ENCODE measurements at regions not wholly inside any gene's neighbourhood (a gene's known extent, or its start where the extent isn't known, plus 50 kb on each side); places are given as distances from the start of the nearest gene placed in this dataset.

DNA sequence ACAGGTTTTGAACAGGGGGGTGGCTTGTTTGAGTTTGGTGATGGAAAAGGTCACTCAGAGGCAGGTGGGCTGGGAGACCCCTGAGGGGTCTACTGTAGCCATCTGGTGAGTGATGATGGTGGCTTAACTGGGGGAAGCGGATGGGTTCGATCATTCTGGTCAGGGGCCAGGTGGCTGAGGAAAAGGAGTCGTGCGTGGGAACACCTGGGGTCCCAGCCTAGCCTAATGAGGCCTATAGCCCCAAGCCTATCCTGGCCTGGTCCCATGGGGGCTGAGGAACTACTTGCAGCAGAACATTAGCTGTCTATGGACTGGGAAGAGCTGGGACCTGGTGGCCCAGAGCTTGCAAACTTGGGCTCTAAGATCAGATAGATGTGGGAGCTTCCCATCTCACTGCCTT is 158.4 kb upstream of the MYL2 start:
- Histone ChIP-seq H3K36me3 (ENCODE audit: control insufficient read depth, insufficient read depth, low read length) (no peaks in the 10 kb centered on the region), H3K9me3 (ENCODE audit: control insufficient read depth, low read length) (no peaks in the 10 kb centered on the region), H3K4me3 (ENCODE audit: extremely low read depth, insufficient read depth, low read length, poor library complexity, severe bottlenecking) (no peak overlapping the region), H3K4me1 (ENCODE audit: control insufficient read depth, insufficient read depth, low read length, poor library complexity, severe bottlenecking) (no peaks in the 10 kb centered on the region), H3K27ac (ENCODE audit: low read depth, low read length, severe bottlenecking) (no peak overlapping the region)
- WGBS, 2 experiments (ENCODE audit: insufficient coverage in 2 of 2) = 88 to 89% methylated on average over 4 of the region's 4 CpGs

GRCh38 chr12:111076611-111077451 is 156.5 kb upstream of the MYL2 start:
- WGBS, 2 experiments (ENCODE audit: insufficient coverage in 2 of 2) = 83 to 87% methylated on average over 10 to 18 of the region's 23 CpGs

DNA sequence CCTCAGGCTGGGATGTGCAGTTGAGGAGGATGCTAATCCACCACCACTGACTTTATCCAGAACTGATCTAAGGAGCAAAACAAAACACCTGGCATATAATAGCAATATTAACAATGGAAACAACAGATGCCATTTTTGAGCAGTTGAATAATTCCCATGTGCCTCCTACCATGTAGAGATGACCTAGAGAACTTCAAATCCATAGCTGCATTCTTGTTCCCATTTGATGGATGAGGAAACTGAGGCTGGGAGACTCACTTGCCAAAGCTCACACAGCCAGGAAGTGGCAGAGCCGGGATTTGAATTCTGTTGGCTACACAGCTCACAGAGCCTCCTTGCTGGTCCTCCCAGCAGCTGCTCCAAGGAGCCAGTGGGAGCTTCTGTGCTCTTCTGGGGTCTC is 155.8 kb upstream of the MYL2 start:
- no peaks in the 10 kb centered on the region for H3K4me1 ChIP-seq (ENCODE audit: control insufficient read depth, insufficient read depth, low read length, poor library complexity, severe bottlenecking)
- H3K4me3 ChIP-seq (ENCODE audit: extremely low read depth, insufficient read depth, low read length, poor library complexity, severe bottlenecking) = no peak overlapping the region
- H3K36me3 ChIP-seq (ENCODE audit: control insufficient read depth, insufficient read depth, low read length) = no peaks in the 10 kb centered on the region
- no peaks in the 10 kb centered on the region for H3K9me3 ChIP-seq (ENCODE audit: control insufficient read depth, low read length)
- WGBS, 2 experiments (ENCODE audit: insufficient coverage in 2 of 2) = 67 to 78% methylated on average over 1 of the region's 1 CpG
- no peak overlapping the region for H3K27ac ChIP-seq (ENCODE audit: low read depth, low read length, severe bottlenecking)

More at GRCh38 chr12:111076611-111077451, 156.5 kb upstream of the MYL2 start:
- H3K4me1 ChIP-seq (ENCODE audit: control insufficient read depth, insufficient read depth, low read length, poor library complexity, severe bottlenecking) = no peaks in the 10 kb centered on the region
- no peaks in the 10 kb centered on the region for H3K9me3 ChIP-seq (ENCODE audit: control insufficient read depth, low read length)
- no peak overlapping the region for H3K27ac ChIP-seq (ENCODE audit: low read depth, low read length, severe bottlenecking)
- H3K36me3 ChIP-seq (ENCODE audit: control insufficient read depth, insufficient read depth, low read length) = no peaks in the 10 kb centered on the region
- no peak overlapping the region for H3K4me3 ChIP-seq (ENCODE audit: extremely low read depth, insufficient read depth, low read length, poor library complexity, severe bottlenecking)

GRCh38 chr12:111074965-111075364 is 154.6 kb upstream of the MYL2 start:
- H3K4me3 ChIP-seq (ENCODE audit: extremely low read depth, insufficient read depth, low read length, poor library complexity, severe bottlenecking) = no peak overlapping the region
- no peak overlapping the region for H3K27ac ChIP-seq (ENCODE audit: low read depth, low read length, severe bottlenecking)
- no peaks in the 10 kb centered on the region for H3K9me3 ChIP-seq (ENCODE audit: control insufficient read depth, low read length)
- no peaks in the 10 kb centered on the region for H3K36me3 ChIP-seq (ENCODE audit: control insufficient read depth, insufficient read depth, low read length)
- H3K4me1 ChIP-seq (ENCODE audit: control insufficient read depth, insufficient read depth, low read length, poor library complexity, severe bottlenecking) = no peaks in the 10 kb centered on the region
- 91 to 98% methylated on average over 7 to 8 of the region's 10 CpGs for WGBS, 2 experiments (ENCODE audit: insufficient coverage in 2 of 2)

DNA sequence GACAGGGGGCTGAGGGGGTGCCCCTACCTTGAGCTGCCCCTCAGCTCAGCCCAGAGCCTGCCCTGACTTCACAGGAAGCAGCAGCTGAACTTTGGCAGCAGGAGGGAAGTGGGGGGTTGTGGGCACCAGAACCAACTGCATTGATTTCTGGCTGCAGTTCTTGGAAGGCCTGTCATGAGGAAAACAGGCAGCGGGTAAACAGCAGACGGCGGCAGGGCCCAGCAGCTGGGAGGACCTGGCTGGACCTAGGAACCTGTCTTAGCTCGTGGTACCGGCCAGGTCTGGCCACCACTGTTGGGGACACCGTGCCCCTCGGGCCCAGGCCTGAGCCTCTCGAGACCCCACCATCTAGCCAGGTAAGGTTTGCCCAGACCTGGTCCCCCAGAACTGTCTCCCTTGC is 154.2 kb upstream of the MYL2 start:
- Histone ChIP-seq H3K27ac (ENCODE audit: low read depth, low read length, severe bottlenecking) (no peak overlapping the region), H3K36me3 (ENCODE audit: control insufficient read depth, insufficient read depth, low read length) (no peaks in the 10 kb centered on the region), H3K4me3 (ENCODE audit: extremely low read depth, insufficient read depth, low read length, poor library complexity, severe bottlenecking) (no peak overlapping the region), H3K9me3 (ENCODE audit: control insufficient read depth, low read length) (no peaks in the 10 kb centered on the region), H3K4me1 (ENCODE audit: control insufficient read depth, insufficient read depth, low read length, poor library complexity, severe bottlenecking) (no peaks in the 10 kb centered on the region)
- 86 to 93% methylated on average over 8 of the region's 8 CpGs for WGBS, 2 experiments (ENCODE audit: insufficient coverage in 2 of 2)

DNA sequence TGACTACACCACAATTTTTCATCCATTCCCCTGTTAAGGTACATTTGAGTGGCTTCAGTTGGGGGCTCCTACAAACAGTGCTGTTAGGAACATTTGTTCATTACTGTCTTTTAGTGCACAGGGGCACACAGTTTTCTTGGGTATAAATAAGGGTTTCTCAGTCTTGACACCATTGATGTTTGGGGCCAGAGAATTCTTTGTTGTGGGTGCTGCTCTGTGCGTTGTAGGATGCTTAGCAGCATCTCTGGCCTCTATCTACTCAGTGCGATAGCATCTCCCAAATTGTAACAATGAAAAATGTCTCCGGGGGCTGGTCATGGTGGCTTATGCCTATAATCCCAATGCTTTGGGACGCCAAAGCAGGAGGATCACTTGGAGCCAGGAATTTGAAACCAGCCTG is 153.0 kb upstream of the MYL2 start:
- 85 to 100% methylated on average over 1 to 4 of the region's 4 CpGs for WGBS, 2 experiments (ENCODE audit: insufficient coverage in 2 of 2)
- Histone ChIP-seq H3K9me3 (ENCODE audit: control insufficient read depth, low read length) (no peaks in the 10 kb centered on the region), H3K4me3 (ENCODE audit: extremely low read depth, insufficient read depth, low read length, poor library complexity, severe bottlenecking) (no peak overlapping the region)

GRCh38 chr12:111072299-111072698 is 151.9 kb upstream of the MYL2 start:
- no peaks in the 10 kb centered on the region for H3K4me1 ChIP-seq (ENCODE audit: control insufficient read depth, insufficient read depth, low read length, poor library complexity, severe bottlenecking)
- no peaks in the 10 kb centered on the region for H3K36me3 ChIP-seq (ENCODE audit: control insufficient read depth, insufficient read depth, low read length)
- no peak overlapping the region for H3K4me3 ChIP-seq (ENCODE audit: extremely low read depth, insufficient read depth, low read length, poor library complexity, severe bottlenecking)
- H3K27ac ChIP-seq (ENCODE audit: low read depth, low read length, severe bottlenecking) = no peak overlapping the region
- no peaks in the 10 kb centered on the region for H3K9me3 ChIP-seq (ENCODE audit: control insufficient read depth, low read length)

More for the DNA sequence above, 153.0 kb upstream of the MYL2 start:
- Histone ChIP-seq H3K4me1 (ENCODE audit: control insufficient read depth, insufficient read depth, low read length, poor library complexity, severe bottlenecking) (no peaks in the 10 kb centered on the region), H3K27ac (ENCODE audit: low read depth, low read length, severe bottlenecking) (no peak overlapping the region), H3K36me3 (ENCODE audit: control insufficient read depth, insufficient read depth, low read length) (no peaks in the 10 kb centered on the region)

DNA sequence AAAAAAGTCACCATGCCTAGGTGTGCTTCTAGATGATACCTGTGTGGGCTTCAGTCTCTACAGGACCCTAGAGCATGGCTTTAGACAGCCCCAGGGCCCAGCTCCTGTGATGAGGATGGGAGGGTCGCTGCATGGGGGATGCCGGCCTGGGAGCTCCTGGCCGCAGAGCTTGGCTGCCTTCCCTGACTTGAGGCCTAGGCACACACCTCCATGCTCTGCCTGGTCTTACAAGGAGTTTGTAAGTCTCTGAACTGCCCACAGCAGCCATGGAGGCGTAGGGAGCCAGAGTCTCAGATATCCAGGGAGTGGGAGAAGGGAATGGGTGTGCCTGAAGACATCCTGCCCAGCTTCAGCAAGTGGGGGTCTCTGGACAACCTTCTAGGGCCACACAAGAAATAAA is 149.5 kb upstream of the MYL2 start:
- no peaks in the 10 kb centered on the region for H3K36me3 ChIP-seq (ENCODE audit: control insufficient read depth, insufficient read depth, low read length)
- H3K4me3 ChIP-seq (ENCODE audit: extremely low read depth, insufficient read depth, low read length, poor library complexity, severe bottlenecking) = no peak overlapping the region
- H3K9me3 ChIP-seq (ENCODE audit: control insufficient read depth, low read length) = no peaks in the 10 kb centered on the region
- no peak overlapping the region for H3K27ac ChIP-seq (ENCODE audit: low read depth, low read length, severe bottlenecking)
- H3K4me1 ChIP-seq (ENCODE audit: control insufficient read depth, insufficient read depth, low read length, poor library complexity, severe bottlenecking) = no peaks in the 10 kb centered on the region
- whole genome bisulfite sequencing, 2 experiments (ENCODE audit: insufficient coverage in 2 of 2) = 90 to 97% methylated on average over 3 to 4 of the region's 4 CpGs

DNA sequence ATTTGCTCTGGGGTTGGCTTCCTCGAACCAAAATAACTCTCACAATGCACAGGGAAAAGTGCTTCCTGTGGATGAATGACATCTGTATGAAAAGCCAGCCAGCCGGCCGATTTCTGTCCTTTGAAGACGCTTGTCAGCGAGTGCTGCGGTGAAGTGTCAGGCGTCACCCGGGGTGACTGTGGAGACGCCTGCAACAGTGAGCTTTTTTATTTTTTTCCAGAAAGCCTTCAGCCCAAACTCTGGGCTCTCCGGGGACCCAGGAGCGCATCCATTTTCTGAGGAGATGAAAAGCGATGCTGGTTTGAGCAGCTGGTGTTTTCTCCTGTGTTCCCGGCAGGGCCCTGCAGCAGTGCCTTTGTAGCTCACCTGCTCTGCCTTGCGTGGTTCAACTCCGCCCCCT is 147.9 kb upstream of the MYL2 start:
- Histone ChIP-seq H3K4me1 (ENCODE audit: control insufficient read depth, insufficient read depth, low read length, poor library complexity, severe bottlenecking) (peaks cover under 1% of the 10 kb centered on the region), H3K9me3 (ENCODE audit: control insufficient read depth, low read length) (no peaks in the 10 kb centered on the region), H3K4me3 (ENCODE audit: extremely low read depth, insufficient read depth, low read length, poor library complexity, severe bottlenecking) (no peak overlapping the region), H3K36me3 (ENCODE audit: control insufficient read depth, insufficient read depth, low read length) (no peaks in the 10 kb centered on the region), H3K27ac (ENCODE audit: low read depth, low read length, severe bottlenecking) (no peak overlapping the region)
- WGBS, 2 experiments (ENCODE audit: insufficient coverage in 2 of 2) = 73% methylated on average over 13 to 15 of the region's 15 CpGs

DNA sequence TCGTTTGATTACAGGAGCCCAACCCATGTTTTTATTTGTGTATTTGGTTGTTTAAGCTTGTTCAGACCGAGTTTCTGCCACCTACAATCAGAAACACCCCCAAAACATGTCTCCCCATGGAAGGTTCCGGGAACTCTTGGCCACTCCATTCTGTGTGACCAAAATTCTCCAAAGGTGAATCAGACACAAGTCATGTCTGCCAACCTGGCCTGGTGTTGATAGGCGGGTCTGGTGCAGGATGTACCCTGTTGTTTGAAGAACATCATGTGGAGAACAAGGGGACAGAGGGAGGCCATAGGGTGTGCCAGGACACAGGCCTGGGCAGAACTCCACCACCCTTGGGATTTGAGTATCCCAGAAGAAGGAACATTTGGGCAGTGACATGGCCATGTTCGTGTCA is 147.1 kb upstream of the MYL2 start:
- Histone ChIP-seq H3K9me3 (ENCODE audit: control insufficient read depth, low read length) (no peaks in the 10 kb centered on the region), H3K27ac (ENCODE audit: low read depth, low read length, severe bottlenecking) (no peak overlapping the region), H3K4me3 (ENCODE audit: extremely low read depth, insufficient read depth, low read length, poor library complexity, severe bottlenecking) (no peak overlapping the region), H3K4me1 (ENCODE audit: control insufficient read depth, insufficient read depth, low read length, poor library complexity, severe bottlenecking) (peaks cover 3% of the 10 kb centered on the region), H3K36me3 (ENCODE audit: control insufficient read depth, insufficient read depth, low read length) (no peaks in the 10 kb centered on the region)
- 100% methylated on average over 1 to 2 of the region's 5 CpGs for WGBS, 2 experiments (ENCODE audit: insufficient coverage in 2 of 2)

DNA sequence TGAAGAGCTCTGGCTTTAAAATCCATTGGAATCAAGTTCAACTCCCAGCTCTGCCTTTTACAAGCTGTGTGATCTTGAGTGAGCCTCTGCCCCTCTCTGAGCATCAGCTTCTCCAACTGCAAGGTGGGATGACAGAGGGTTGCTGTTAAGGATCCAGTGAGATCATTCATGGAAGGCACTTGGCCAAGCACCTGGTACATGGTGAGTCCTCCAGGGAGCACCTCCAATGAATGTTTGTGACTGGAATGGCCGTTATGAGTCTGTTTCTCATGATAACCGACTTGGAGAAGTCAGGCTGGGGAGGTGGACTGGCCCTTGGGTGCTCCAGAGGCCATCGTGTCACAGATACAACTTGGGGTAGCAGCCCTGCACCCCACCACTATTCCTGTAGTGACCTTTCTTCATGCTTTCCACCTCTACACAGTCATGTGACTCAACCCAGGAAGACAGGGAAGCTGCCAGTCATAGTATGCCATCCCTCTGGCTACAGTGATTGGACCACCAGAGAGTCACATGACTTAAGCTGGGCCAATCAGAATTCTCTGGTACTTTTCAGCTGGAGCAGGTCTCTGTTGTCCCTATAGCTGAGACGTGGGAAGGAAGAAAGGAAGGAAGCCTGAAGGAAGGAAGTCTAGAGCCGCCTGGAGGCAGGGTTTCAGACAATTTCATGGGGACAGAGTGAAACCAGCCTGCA is 146.5 kb upstream of the MYL2 start:
- peaks cover 3% of the 10 kb centered on the region for H3K4me1 ChIP-seq (ENCODE audit: control insufficient read depth, insufficient read depth, low read length, poor library complexity, severe bottlenecking)
- H3K4me3 ChIP-seq (ENCODE audit: extremely low read depth, insufficient read depth, low read length, poor library complexity, severe bottlenecking) = no peak overlapping the region
- no peaks in the 10 kb centered on the region for H3K36me3 ChIP-seq (ENCODE audit: control insufficient read depth, insufficient read depth, low read length)
- no peak overlapping the region for H3K27ac ChIP-seq (ENCODE audit: low read depth, low read length, severe bottlenecking)
- WGBS, 2 experiments (ENCODE audit: insufficient coverage in 2 of 2) = 94% methylated on average over 5 of the region's 5 CpGs
- no peaks in the 10 kb centered on the region for H3K9me3 ChIP-seq (ENCODE audit: control insufficient read depth, low read length)

Data from mesodermal cell (in vitro differentiated cells).